HUES64 (cell line): ENCODE measurements at regions not wholly inside any gene's neighbourhood (a gene's known extent, or its start where the extent isn't known, plus 50 kb on each side); places are given as distances from the start of the nearest gene placed in this dataset.

Source experiments
- H3K27ac ChIP-seq: 2 replicates; pipeline ENCODE4 v1.7.0; 2013; ENCODE audit warnings: low read depth, low read length, inconsistent platforms
- H3K27me3 ChIP-seq: 2 replicates; pipeline ENCODE4 v1.6.1; 2013; ENCODE audit warnings: mild to moderate bottlenecking, low read length; ENCODE audit not compliant: insufficient read depth
- H3K36me3 ChIP-seq: 2 replicates; pipeline ENCODE4 v1.6.1; 2013; ENCODE audit warnings: mild to moderate bottlenecking, low read length; ENCODE audit not compliant: insufficient read depth
- H3K4me1 ChIP-seq: 2 replicates; pipeline ENCODE4 v1.6.1; 2013; ENCODE audit warnings: mild to moderate bottlenecking, low read length, moderate library complexity; ENCODE audit not compliant: insufficient read depth
- H3K4me3 ChIP-seq: 2 replicates; pipeline ENCODE4 v1.5.1; 2013; ENCODE audit warnings: mild to moderate bottlenecking, low read length, moderate library complexity
- H3K9ac ChIP-seq: 2 replicates; pipeline ENCODE4 v1.6.1; 2013; ENCODE audit warnings: mild to moderate bottlenecking, low read depth, low read length
- H3K9me3 ChIP-seq: 2 replicates; pipeline ENCODE4 v1.6.1; 2013; ENCODE audit warnings: low read depth, low read length; ENCODE audit not compliant: insufficient read depth
- WGBS: fragments of 150-250, 120-280 bp; methylation state at CpG from one replicate; pipeline ENCODE4 v1.1.7; 2013; ENCODE audit warnings: missing lambda C conversion rate; 5-methylcytosine and 5-hydroxymethylcytosine counted together

- H3K4me3 ChIP-seq = no peak overlapping the region
- no peak overlapping the region for H3K9ac ChIP-seq
- no peaks in the 10 kb centered on the region for H3K27me3 ChIP-seq
- H3K9me3 ChIP-seq = no peaks in the 10 kb centered on the region
- no peaks in the 10 kb centered on the region for H3K36me3 ChIP-seq
- peaks cover 4% of the 10 kb centered on the region; the same call in 1 of the 2 replicates for H3K4me1 ChIP-seq
- H3K27ac ChIP-seq = no peak overlapping the region
- WGBS = 77% methylated on average over 7 of the region's 8 CpGs
These were observed 383.8 kb downstream of the TFAP2A start for GRCh38 chr6:10030942-10031537.

GRCh38 chr6:10028222-10028621 lies 386.7 kb downstream of the TFAP2A start:
- Histone ChIP-seq H3K9ac (no peak overlapping the region), H3K4me1 (peaks cover under 1% of the 10 kb centered on the region; the same call in 1 of the 2 replicates), H3K9me3 (no peaks in the 10 kb centered on the region), H3K27ac (no peak overlapping the region), H3K27me3 (no peaks in the 10 kb centered on the region), H3K4me3 (no peak overlapping the region), H3K36me3 (no peaks in the 10 kb centered on the region)
- 100% methylated on average over 2 of the region's 4 CpGs for WGBS

- Histone ChIP-seq H3K27me3 (no peaks in the 10 kb centered on the region), H3K4me1 (no peaks in the 10 kb centered on the region), H3K27ac (no peak overlapping the region), H3K9me3 (no peaks in the 10 kb centered on the region), H3K36me3 (no peaks in the 10 kb centered on the region), H3K4me3 (no peak overlapping the region), H3K9ac (no peak overlapping the region)
- 96% methylated on average over 3 of the region's 3 CpGs for WGBS
These were observed 395.0 kb downstream of the TFAP2A start for GRCh38 chr6:10019851-10020250.

GRCh38 chr6:10014557-10014956 lies 400.3 kb downstream of the TFAP2A start:
- H3K9me3 ChIP-seq = peaks cover 4% of the 10 kb centered on the region; the same call in 1 of the 2 replicates
- no peaks in the 10 kb centered on the region for H3K4me1 ChIP-seq
- no peak overlapping the region for H3K27ac ChIP-seq
- no peak overlapping the region for H3K4me3 ChIP-seq
- H3K36me3 ChIP-seq = no peaks in the 10 kb centered on the region
- no peaks in the 10 kb centered on the region for H3K27me3 ChIP-seq
- no peak overlapping the region for H3K9ac ChIP-seq
- WGBS = 87% methylated on average over 5 of the region's 5 CpGs

GRCh38 chr6:10000551-10000950 lies 414.3 kb downstream of the TFAP2A start:
- H3K36me3 ChIP-seq = no peaks in the 10 kb centered on the region
- H3K9me3 ChIP-seq = no peaks in the 10 kb centered on the region
- no peaks in the 10 kb centered on the region for H3K27me3 ChIP-seq
- H3K27ac ChIP-seq = no peak overlapping the region
- no peaks in the 10 kb centered on the region for H3K4me1 ChIP-seq
- no peak overlapping the region for H3K9ac ChIP-seq
- WGBS = 93% methylated on average over 3 of the region's 3 CpGs
- H3K4me3 ChIP-seq = no peak overlapping the region

- WGBS = 92% methylated on average over 3 of the region's 3 CpGs
- Histone ChIP-seq H3K9ac (no peak overlapping the region), H3K4me1 (no peaks in the 10 kb centered on the region), H3K36me3 (no peaks in the 10 kb centered on the region), H3K27me3 (no peaks in the 10 kb centered on the region), H3K4me3 (no peak overlapping the region), H3K9me3 (no peaks in the 10 kb centered on the region), H3K27ac (no peak overlapping the region)
These were observed 415.1 kb downstream of the TFAP2A start for GRCh38 chr6:9999796-10000195.

- H3K4me1 ChIP-seq = no peaks in the 10 kb centered on the region
- H3K36me3 ChIP-seq = no peaks in the 10 kb centered on the region
- peaks cover 17% of the 10 kb centered on the region for H3K9me3 ChIP-seq
- H3K27me3 ChIP-seq = no peaks in the 10 kb centered on the region
- H3K9ac ChIP-seq = no peak overlapping the region
- H3K27ac ChIP-seq = no peak overlapping the region
- 87% methylated on average over 2 of the region's 2 CpGs for WGBS
- no peak overlapping the region for H3K4me3 ChIP-seq
These were observed 428.6 kb downstream of the TFAP2A start for GRCh38 chr6:9986273-9986672.

- Histone ChIP-seq H3K27ac (no peak overlapping the region), H3K36me3 (no peaks in the 10 kb centered on the region), H3K9me3 (peaks cover 17% of the 10 kb centered on the region), H3K9ac (no peak overlapping the region), H3K4me1 (no peaks in the 10 kb centered on the region), H3K27me3 (no peaks in the 10 kb centered on the region), H3K4me3 (no peak overlapping the region)
These were observed 429.4 kb downstream of the TFAP2A start for GRCh38 chr6:9985481-9985880.

- Histone ChIP-seq H3K27me3 (no peaks in the 10 kb centered on the region), H3K4me1 (no peaks in the 10 kb centered on the region), H3K36me3 (no peaks in the 10 kb centered on the region), H3K9me3 (peaks cover 17% of the 10 kb centered on the region), H3K27ac (no peak overlapping the region), H3K9ac (no peak overlapping the region), H3K4me3 (no peak overlapping the region)
These were observed 430.3 kb downstream of the TFAP2A start for GRCh38 chr6:9984607-9985006.

GRCh38 chr6:9983168-9983567 lies 431.7 kb downstream of the TFAP2A start:
- Histone ChIP-seq H3K4me3 (no peak overlapping the region), H3K27ac (no peak overlapping the region), H3K36me3 (no peaks in the 10 kb centered on the region), H3K9me3 (peaks cover 17% of the 10 kb centered on the region), H3K9ac (no peak overlapping the region), H3K27me3 (no peaks in the 10 kb centered on the region), H3K4me1 (no peaks in the 10 kb centered on the region)
- 94% methylated on average over 2 of the region's 2 CpGs for WGBS

- no peaks in the 10 kb centered on the region for H3K27me3 ChIP-seq
- 83% methylated on average over 5 of the region's 5 CpGs for whole genome bisulfite sequencing
These were observed 432.7 kb downstream of the TFAP2A start for GRCh38 chr6:9982215-9982614.

GRCh38 chr6:9979996-9980395 lies 434.9 kb downstream of the TFAP2A start:
- Histone ChIP-seq H3K27me3 (no peaks in the 10 kb centered on the region), H3K27ac (no peak overlapping the region)
- WGBS = 91% methylated on average over 5 of the region's 5 CpGs

More at GRCh38 chr6:9982215-9982614, 432.7 kb downstream of the TFAP2A start:
- no peak overlapping the region for H3K9ac ChIP-seq
- peaks cover 17% of the 10 kb centered on the region for H3K9me3 ChIP-seq
- no peak overlapping the region for H3K4me3 ChIP-seq
- no peak overlapping the region for H3K27ac ChIP-seq
- H3K36me3 ChIP-seq = no peaks in the 10 kb centered on the region
- H3K4me1 ChIP-seq = no peaks in the 10 kb centered on the region

More at GRCh38 chr6:9979996-9980395, 434.9 kb downstream of the TFAP2A start:
- H3K4me3 ChIP-seq = no peak overlapping the region
- no peak overlapping the region for H3K9ac ChIP-seq
- H3K36me3 ChIP-seq = no peaks in the 10 kb centered on the region
- H3K4me1 ChIP-seq = no peaks in the 10 kb centered on the region
- peaks cover 17% of the 10 kb centered on the region for H3K9me3 ChIP-seq
